Chondrocyte (in vitro differentiated cells): ENCODE measurements at regions not wholly inside any gene's neighbourhood (a gene's known extent, or its start where the extent isn't known, plus 50 kb on each side); places are given as distances from the start of the nearest gene placed in this dataset.

ENCODE experiments used
- DNase-seq: peaks from one replicate; pipeline ENCODE4 v3.0.0; 2021; ENCODE audit warnings: mixed read lengths, low spot score
- H3K27ac Mint-ChIP-seq: one replicate; pipeline ENCODE4 v1.8.0; 2021; ENCODE audit warnings: mild to moderate bottlenecking, moderate library complexity, mixed read lengths; ENCODE audit not compliant: unreplicated experiment
- H3K27me3 Mint-ChIP-seq: 2 replicates; pipeline ENCODE4 v1.8.0; 2021; ENCODE audit warnings: low read depth, mixed read lengths
- H3K36me3 Mint-ChIP-seq: 2 replicates; pipeline ENCODE4 v1.8.0; 2021; ENCODE audit warnings: low read depth, mixed read lengths
- H3K4me1 Mint-ChIP-seq: 2 replicates; pipeline ENCODE4 v1.8.0; 2021; ENCODE audit warnings: low read depth, mild to moderate bottlenecking, mixed read lengths
- H3K4me3 Mint-ChIP-seq: one replicate; pipeline ENCODE4 v1.8.0; 2021; ENCODE audit warnings: mild to moderate bottlenecking, moderate library complexity, mixed read lengths; ENCODE audit not compliant: unreplicated experiment
- H3K9me3 Mint-ChIP-seq: 2 replicates; pipeline ENCODE4 v1.8.0; 2021; ENCODE audit warnings: low read depth, mixed read lengths
- CTCF ChIP-seq: fragments of 200-600 bp; sonication (generic); IDR thresholded peaks from 2 replicates; pipeline ENCODE4 v1.5.0; 2021; ENCODE audit warnings: antibody characterized with exemption, mild to moderate bottlenecking, moderate library complexity

DNA sequence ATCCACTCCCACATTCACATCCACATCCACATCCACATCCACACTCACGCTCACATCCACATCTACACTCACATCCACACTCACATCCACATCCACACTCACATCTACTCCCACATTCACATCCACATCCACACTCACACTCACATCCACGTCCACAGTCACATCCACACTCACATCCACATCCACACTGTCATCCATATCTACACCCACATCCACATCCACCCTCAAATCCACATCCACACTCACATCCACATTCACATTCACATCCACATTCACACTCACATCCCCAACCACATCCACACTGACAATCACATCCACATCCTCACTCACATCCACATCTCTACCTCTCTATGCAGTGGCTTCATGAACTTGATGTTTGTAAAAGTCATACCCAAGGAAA lies 190.5 kb downstream of the IRX1 start:
- no peaks in the 10 kb centered on the region for H3K36me3 Mint-ChIP-seq
- no peaks in the 10 kb centered on the region for H3K4me1 Mint-ChIP-seq
- H3K4me3 Mint-ChIP-seq, result no peak overlapping the region
- peaks cover 10% of the 10 kb centered on the region for H3K9me3 Mint-ChIP-seq
- no peaks in the 10 kb centered on the region for H3K27me3 Mint-ChIP-seq
- DNase-seq, result no peak
- no peak overlapping the region for H3K27ac Mint-ChIP-seq
- no peak for TF ChIP-seq CTCF

DNA sequence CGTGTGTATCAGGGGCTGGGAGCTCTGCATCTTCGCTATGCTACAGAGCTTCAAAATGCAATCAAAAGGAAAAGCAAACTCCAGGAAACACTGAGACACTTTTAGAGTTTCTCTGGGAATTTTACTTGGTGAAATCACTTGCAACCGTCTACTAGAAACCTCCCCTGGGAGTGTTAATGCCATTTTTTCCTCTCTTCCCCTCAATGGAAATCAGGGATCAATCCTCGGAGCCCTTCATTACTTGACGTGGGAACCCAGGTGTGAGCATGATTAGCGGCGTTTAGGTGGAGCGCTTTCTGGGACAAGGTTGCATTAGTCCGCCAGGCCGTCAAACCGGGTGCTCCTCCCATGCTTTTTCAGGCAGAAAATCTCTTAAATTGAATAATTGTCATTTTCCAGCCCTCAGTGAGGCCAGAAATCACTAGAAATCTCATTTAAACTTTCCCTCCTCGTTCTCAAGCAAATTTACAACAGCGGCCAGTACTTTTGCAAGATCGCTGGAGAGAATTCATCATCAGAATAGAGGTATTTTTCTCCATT lies 191.3 kb downstream of the IRX1 start:
- DNase-seq, result no peak
- H3K9me3 Mint-ChIP-seq, result peaks cover 13% of the 10 kb centered on the region

GRCh38 chr5:3787604-3788003 lies 192.0 kb downstream of the IRX1 start:
- peaks cover 14% of the 10 kb centered on the region for H3K9me3 Mint-ChIP-seq
- no peak for TF ChIP-seq CTCF

More for the DNA sequence above, 191.3 kb downstream of the IRX1 start:
- no peaks in the 10 kb centered on the region for H3K4me1 Mint-ChIP-seq
- no peak overlapping the region for H3K4me3 Mint-ChIP-seq
- TF ChIP-seq CTCF, result no peak
- H3K36me3 Mint-ChIP-seq, result no peaks in the 10 kb centered on the region
- no peaks in the 10 kb centered on the region for H3K27me3 Mint-ChIP-seq
- H3K27ac Mint-ChIP-seq, result no peak overlapping the region

GRCh38 chr5:3789519-3790193 lies 194.0 kb downstream of the IRX1 start:
- H3K9me3 Mint-ChIP-seq, result peaks cover 9% of the 10 kb centered on the region
- DNase-seq, result no peak
- no peak overlapping the region for H3K27ac Mint-ChIP-seq
- H3K4me1 Mint-ChIP-seq, result no peaks in the 10 kb centered on the region
- H3K27me3 Mint-ChIP-seq, result no peaks in the 10 kb centered on the region
- H3K4me3 Mint-ChIP-seq, result no peak overlapping the region
- no peaks in the 10 kb centered on the region for H3K36me3 Mint-ChIP-seq
- no peak for TF ChIP-seq CTCF

More at GRCh38 chr5:3787604-3788003, 192.0 kb downstream of the IRX1 start:
- no peak overlapping the region for H3K4me3 Mint-ChIP-seq
- DNase-seq, result no peak
- no peak overlapping the region for H3K27ac Mint-ChIP-seq
- no peaks in the 10 kb centered on the region for H3K4me1 Mint-ChIP-seq
- no peaks in the 10 kb centered on the region for H3K27me3 Mint-ChIP-seq
- no peaks in the 10 kb centered on the region for H3K36me3 Mint-ChIP-seq

DNA sequence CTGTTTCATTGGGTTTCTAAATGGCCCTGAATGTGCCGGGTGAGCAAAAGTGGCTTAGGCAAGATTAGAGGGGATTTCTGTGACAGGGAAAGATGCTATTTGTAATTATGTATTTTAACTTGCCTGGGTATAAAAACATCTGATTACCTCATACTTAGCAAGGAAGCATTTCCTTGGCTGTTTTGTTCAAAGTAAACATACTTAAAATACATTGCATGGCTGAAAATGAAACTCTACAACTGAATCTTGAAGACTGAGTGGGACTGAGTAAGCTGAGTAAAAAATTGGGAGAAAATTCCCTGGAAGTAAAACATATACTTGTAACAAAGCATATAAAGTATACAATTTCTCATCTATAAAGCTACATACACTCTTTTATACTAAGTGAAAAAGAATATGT lies 197.5 kb downstream of the IRX1 start:
- H3K4me1 Mint-ChIP-seq, result no peaks in the 10 kb centered on the region
- H3K36me3 Mint-ChIP-seq, result no peaks in the 10 kb centered on the region
- no peak overlapping the region for H3K27ac Mint-ChIP-seq
- H3K9me3 Mint-ChIP-seq, result peaks cover 5% of the 10 kb centered on the region
- no peak for DNase-seq
- no peaks in the 10 kb centered on the region for H3K27me3 Mint-ChIP-seq
- TF ChIP-seq CTCF, result no peak
- H3K4me3 Mint-ChIP-seq, result no peak overlapping the region
